GM23338 (cell line): ENCODE measurements at regions not wholly inside any gene's neighbourhood (a gene's known extent, or its start where the extent isn't known, plus 50 kb on each side); places are given as distances from the start of the nearest gene placed in this dataset.

Source experiments
- ATAC-seq: fragments of 200-7000 bp; cut with Tn5 transposase; 3 replicates; pipeline ENCODE4 v1.9.1; 2020
- DNase-seq: peaks from one replicate; pipeline ENCODE4 v3.0.0-alpha.2; 2015; ENCODE audit warnings: low spot score
- H2AFZ ChIP-seq: fragments of 200-600 bp; sonication (generic); 2 replicates; pipeline ENCODE4 v1.8.0; 2016; ENCODE audit warnings: antibody characterized with exemption, mild to moderate bottlenecking, moderate library complexity
- H3F3A ChIP-seq: fragments of 200-600 bp; sonication (generic); replicated peaks from 2 replicates; pipeline ENCODE4 v1.8.0; 2017; ENCODE audit warnings: antibody characterized with exemption, mixed run types, low read depth
- H3K27ac ChIP-seq: fragments of 200-600 bp; sonication (generic); 2 replicates; pipeline ENCODE4 v1.6.1; 2016; ENCODE audit warnings: low read depth
- H3K27me3 ChIP-seq: fragments of 200-600 bp; sonication (generic); 2 replicates; pipeline ENCODE4 v1.8.0; 2016; ENCODE audit warnings: mild to moderate bottlenecking, mixed run types, moderate library complexity; ENCODE audit not compliant: insufficient read depth
- H3K36me3 ChIP-seq: fragments of 200-600 bp; sonication (generic); 2 replicates; pipeline ENCODE4 v1.8.0; 2016; ENCODE audit warnings: mild to moderate bottlenecking; ENCODE audit not compliant: insufficient read depth
- H3K4me1 ChIP-seq: fragments of 200-600 bp; sonication (generic); 2 replicates; pipeline ENCODE4 v1.8.0; 2016; ENCODE audit warnings: mild to moderate bottlenecking, moderate library complexity; ENCODE audit not compliant: insufficient read depth
- H3K4me2 ChIP-seq: fragments of 200-600 bp; sonication (generic); 2 replicates; pipeline ENCODE4 v1.7.1; 2017; ENCODE audit warnings: mixed run types
- H3K4me3 ChIP-seq: fragments of 200-600 bp; sonication (generic); 2 replicates; pipeline ENCODE4 v1.6.1; 2016; ENCODE audit warnings: mixed run types
- H3K79me2 ChIP-seq: fragments of 200-600 bp; sonication (generic); replicated peaks from 2 replicates; pipeline ENCODE4 v1.8.0; 2017; ENCODE audit warnings: mild to moderate bottlenecking; ENCODE audit not compliant: insufficient read depth
- H3K9me2 ChIP-seq: fragments of 200-600 bp; sonication (generic); 2 replicates; pipeline ENCODE4 v1.8.0; 2017; ENCODE audit not compliant: insufficient read depth
- H4K20me1 ChIP-seq: fragments of 200-600 bp; sonication (generic); replicated peaks from 2 replicates; pipeline ENCODE4 v1.8.0; 2017; ENCODE audit warnings: mild to moderate bottlenecking; ENCODE audit not compliant: insufficient read depth
- H3K27ac Mint-ChIP-seq: 2 replicates; pipeline ENCODE4 v1.8.0; 2020; ENCODE audit warnings: inconsistent platforms, mild to moderate bottlenecking, moderate library complexity, mixed read lengths
- H3K27me3 Mint-ChIP-seq: 3 replicates; pipeline ENCODE4 v1.8.0; 2022; ENCODE audit warnings: low read depth, mild to moderate bottlenecking, moderate library complexity, mixed read lengths, inconsistent platforms; ENCODE audit not compliant: insufficient read depth, poor library complexity
- H3K36me3 Mint-ChIP-seq: 3 replicates; pipeline ENCODE4 v1.8.0; 2021; ENCODE audit warnings: low read depth, mild to moderate bottlenecking, inconsistent platforms, moderate library complexity, mixed read lengths
- H3K4me1 Mint-ChIP-seq: 3 replicates; pipeline ENCODE4 v1.8.0; 2020; ENCODE audit warnings: mild to moderate bottlenecking, inconsistent platforms, mixed read lengths
- H3K4me3 Mint-ChIP-seq: 3 replicates; pipeline ENCODE4 v1.8.0; 2021; ENCODE audit warnings: moderate library complexity, mild to moderate bottlenecking, inconsistent platforms, mixed read lengths
- H3K9me3 Mint-ChIP-seq: 3 replicates; pipeline ENCODE4 v1.8.0; 2020; ENCODE audit warnings: moderate library complexity, mild to moderate bottlenecking, inconsistent platforms, mixed read lengths
- CREB1 ChIP-seq: fragments of 250-450 bp; sonication (Bioruptor Pico); IDR thresholded peaks from 2 replicates; pipeline ENCODE4 v1.5.0; 2020; ENCODE audit warnings: low read depth, mild to moderate bottlenecking, moderate library complexity
- EZH2 ChIP-seq: fragments of 200-600 bp; sonication (generic); IDR thresholded peaks from one replicate; pipeline ENCODE4 v1.8.0; 2017; ENCODE audit warnings: antibody characterized with exemption, mild to moderate bottlenecking, low read depth; ENCODE audit not compliant: unreplicated experiment
- EZH2phosphoT487 ChIP-seq: fragments of 200-600 bp; sonication (generic); IDR thresholded peaks from one replicate; pipeline ENCODE4 v1.8.1; 2018; ENCODE audit warnings: antibody characterized with exemption; ENCODE audit not compliant: unreplicated experiment
- JUNB ChIP-seq: IDR thresholded peaks from one replicate; pipeline ENCODE4 v1.6.1; 2016; ENCODE audit warnings: antibody characterized with exemption; ENCODE audit not compliant: unreplicated experiment
- NANOG ChIP-seq: IDR thresholded peaks from 2 replicates; pipeline ENCODE4 v1.6.1; 2016; ENCODE audit warnings: antibody characterized with exemption, borderline replicate concordance
- POLR2AphosphoS5 ChIP-seq: IDR thresholded peaks from 2 replicates; pipeline ENCODE4 v1.6.1; 2016; ENCODE audit warnings: antibody characterized with exemption, low read depth
- STAT1 ChIP-seq: IDR thresholded peaks from one replicate; pipeline ENCODE4 v1.6.1; 2016; ENCODE audit warnings: antibody characterized with exemption; ENCODE audit not compliant: unreplicated experiment
- ZNF114 ChIP-seq: fragments of 250-450 bp; sonication (Bioruptor Pico); IDR thresholded peaks from 2 replicates; pipeline ENCODE4 v1.5.0; 2020; ENCODE audit warnings: mild to moderate bottlenecking, moderate library complexity
- ZNF331 ChIP-seq: fragments of 250-450 bp; sonication (Bioruptor Pico); IDR thresholded peaks from 2 replicates; pipeline ENCODE4 v1.5.0; 2020; ENCODE audit warnings: low read depth, mild to moderate bottlenecking, moderate library complexity
- TF ChIP-seq, protein P1 (sequence below): IDR thresholded peaks from 2 replicates; pipeline ENCODE4 v1.6.1; 2016; ENCODE audit warnings: antibody characterized with exemption
- TF ChIP-seq, protein P2 (sequence below): fragments of 250-450 bp; sonication (Bioruptor Pico); IDR thresholded peaks from 2 replicates; pipeline ENCODE4 v1.5.0; 2020; ENCODE audit warnings: mild to moderate bottlenecking, moderate library complexity
- TF ChIP-seq, protein P3 (sequence below), 2 experiments: fragments of 200-600 bp in 1 of 2; sonication (generic) in 1 of 2; conservative IDR thresholded peaks; 2 replicates each; pipeline versions ENCODE4 v1.5.1 to v1.6.1; 2016 to 2017; ENCODE audit warnings: antibody characterized with exemption in 2 of 2, low read depth in 2 of 2, mild to moderate bottlenecking in 2 of 2, moderate library complexity in 1 of 2
- TF ChIP-seq, protein P4 (sequence below): IDR thresholded peaks from one replicate; pipeline ENCODE4 v1.6.1; 2018; ENCODE audit warnings: antibody characterized with exemption; ENCODE audit not compliant: unreplicated experiment

DNA sequence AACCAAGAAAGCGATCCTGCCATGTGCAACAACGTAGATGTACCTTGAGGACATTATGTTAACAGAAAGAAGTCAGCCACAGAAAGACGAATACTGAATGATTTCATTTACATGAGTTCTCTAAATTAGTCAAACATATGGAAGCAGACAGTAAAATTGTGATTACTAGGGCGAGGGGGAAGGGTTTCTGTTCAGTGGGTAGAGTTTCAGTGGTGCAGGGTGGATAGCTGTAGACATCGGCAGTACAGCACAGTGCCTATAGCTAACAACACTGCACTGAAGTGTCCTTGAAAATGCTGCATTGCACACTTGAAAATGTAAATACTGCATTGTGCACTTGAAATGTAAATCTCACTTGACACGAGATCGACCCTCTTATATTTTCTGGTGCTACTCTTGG is 275.3 kb downstream of the GALR1 start:
- no peak for ATAC-seq
- Mint-ChIP-seq H3K4me1 (no peaks in the 10 kb centered on the region), H3K4me3 (no peak overlapping the region), H3K36me3 (peaks cover 5% of the 10 kb centered on the region; the same call in 2 of the 3 replicates), H3K27me3 (no peaks in the 10 kb centered on the region), H3K27ac (no peak overlapping the region), H3K9me3 (peaks cover 16% of the 10 kb centered on the region)
- Histone ChIP-seq H3K27me3 (no peaks in the 10 kb centered on the region), H3F3A (no peaks in the 10 kb centered on the region), H2AFZ (no peak overlapping the region), H3K4me2 (no peak overlapping the region), H4K20me1 (no peaks in the 10 kb centered on the region), H3K9me2 (no peaks in the 10 kb centered on the region), H3K36me3 (no peaks in the 10 kb centered on the region), H3K79me2 (no peaks in the 10 kb centered on the region), H3K27ac (no peak overlapping the region), H3K4me3 (no peak overlapping the region), H3K4me1 (no peaks in the 10 kb centered on the region)
- TF ChIP-seq, protein P1, sequence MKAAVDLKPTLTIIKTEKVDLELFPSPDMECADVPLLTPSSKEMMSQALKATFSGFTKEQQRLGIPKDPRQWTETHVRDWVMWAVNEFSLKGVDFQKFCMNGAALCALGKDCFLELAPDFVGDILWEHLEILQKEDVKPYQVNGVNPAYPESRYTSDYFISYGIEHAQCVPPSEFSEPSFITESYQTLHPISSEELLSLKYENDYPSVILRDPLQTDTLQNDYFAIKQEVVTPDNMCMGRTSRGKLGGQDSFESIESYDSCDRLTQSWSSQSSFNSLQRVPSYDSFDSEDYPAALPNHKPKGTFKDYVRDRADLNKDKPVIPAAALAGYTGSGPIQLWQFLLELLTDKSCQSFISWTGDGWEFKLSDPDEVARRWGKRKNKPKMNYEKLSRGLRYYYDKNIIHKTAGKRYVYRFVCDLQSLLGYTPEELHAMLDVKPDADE: no peak
- no peak for TF ChIP-seq ZNF331
- TF ChIP-seq NANOG: no peak
- no peak for TF ChIP-seq EZH2phosphoT487
- no peak for TF ChIP-seq EZH2
- TF ChIP-seq, protein P2, sequence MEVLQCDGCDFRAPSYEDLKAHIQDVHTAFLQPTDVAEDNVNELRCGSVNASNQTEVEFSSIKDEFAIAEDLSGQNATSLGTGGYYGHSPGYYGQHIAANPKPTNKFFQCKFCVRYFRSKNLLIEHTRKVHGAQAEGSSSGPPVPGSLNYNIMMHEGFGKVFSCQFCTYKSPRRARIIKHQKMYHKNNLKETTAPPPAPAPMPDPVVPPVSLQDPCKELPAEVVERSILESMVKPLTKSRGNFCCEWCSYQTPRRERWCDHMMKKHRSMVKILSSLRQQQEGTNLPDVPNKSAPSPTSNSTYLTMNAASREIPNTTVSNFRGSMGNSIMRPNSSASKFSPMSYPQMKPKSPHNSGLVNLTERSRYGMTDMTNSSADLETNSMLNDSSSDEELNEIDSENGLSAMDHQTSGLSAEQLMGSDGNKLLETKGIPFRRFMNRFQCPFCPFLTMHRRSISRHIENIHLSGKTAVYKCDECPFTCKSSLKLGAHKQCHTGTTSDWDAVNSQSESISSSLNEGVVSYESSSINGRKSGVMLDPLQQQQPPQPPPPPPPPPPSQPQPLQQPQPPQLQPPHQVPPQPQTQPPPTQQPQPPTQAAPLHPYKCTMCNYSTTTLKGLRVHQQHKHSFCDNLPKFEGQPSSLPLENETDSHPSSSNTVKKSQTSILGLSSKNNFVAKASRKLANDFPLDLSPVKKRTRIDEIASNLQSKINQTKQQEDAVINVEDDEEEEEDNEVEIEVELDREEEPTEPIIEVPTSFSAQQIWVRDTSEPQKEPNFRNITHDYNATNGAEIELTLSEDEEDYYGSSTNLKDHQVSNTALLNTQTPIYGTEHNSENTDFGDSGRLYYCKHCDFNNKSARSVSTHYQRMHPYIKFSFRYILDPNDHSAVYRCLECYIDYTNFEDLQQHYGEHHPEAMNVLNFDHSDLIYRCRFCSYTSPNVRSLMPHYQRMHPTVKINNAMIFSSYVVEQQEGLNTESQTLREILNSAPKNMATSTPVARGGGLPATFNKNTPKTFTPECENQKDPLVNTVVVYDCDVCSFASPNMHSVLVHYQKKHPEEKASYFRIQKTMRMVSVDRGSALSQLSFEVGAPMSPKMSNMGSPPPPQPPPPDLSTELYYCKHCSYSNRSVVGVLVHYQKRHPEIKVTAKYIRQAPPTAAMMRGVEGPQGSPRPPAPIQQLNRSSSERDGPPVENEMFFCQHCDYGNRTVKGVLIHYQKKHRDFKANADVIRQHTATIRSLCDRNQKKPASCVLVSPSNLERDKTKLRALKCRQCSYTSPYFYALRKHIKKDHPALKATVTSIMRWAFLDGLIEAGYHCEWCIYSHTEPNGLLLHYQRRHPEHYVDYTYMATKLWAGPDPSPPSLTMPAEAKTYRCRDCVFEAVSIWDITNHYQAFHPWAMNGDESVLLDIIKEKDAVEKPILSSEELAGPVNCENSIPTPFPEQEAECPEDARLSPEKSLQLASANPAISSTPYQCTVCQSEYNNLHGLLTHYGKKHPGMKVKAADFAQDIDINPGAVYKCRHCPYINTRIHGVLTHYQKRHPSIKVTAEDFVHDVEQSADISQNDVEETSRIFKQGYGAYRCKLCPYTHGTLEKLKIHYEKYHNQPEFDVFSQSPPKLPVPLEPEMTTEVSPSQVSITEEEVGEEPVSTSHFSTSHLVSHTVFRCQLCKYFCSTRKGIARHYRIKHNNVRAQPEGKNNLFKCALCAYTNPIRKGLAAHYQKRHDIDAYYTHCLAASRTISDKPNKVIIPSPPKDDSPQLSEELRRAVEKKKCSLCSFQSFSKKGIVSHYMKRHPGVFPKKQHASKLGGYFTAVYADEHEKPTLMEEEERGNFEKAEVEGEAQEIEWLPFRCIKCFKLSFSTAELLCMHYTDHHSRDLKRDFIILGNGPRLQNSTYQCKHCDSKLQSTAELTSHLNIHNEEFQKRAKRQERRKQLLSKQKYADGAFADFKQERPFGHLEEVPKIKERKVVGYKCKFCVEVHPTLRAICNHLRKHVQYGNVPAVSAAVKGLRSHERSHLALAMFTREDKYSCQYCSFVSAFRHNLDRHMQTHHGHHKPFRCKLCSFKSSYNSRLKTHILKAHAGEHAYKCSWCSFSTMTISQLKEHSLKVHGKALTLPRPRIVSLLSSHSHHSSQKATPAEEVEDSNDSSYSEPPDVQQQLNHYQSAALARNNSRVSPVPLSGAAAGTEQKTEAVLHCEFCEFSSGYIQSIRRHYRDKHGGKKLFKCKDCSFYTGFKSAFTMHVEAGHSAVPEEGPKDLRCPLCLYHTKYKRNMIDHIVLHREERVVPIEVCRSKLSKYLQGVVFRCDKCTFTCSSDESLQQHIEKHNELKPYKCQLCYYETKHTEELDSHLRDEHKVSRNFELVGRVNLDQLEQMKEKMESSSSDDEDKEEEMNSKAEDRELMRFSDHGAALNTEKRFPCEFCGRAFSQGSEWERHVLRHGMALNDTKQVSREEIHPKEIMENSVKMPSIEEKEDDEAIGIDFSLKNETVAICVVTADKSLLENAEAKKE: no peak
- no peak for TF ChIP-seq CREB1 (CRISPR knock-in tag)
- no peak for TF ChIP-seq POLR2AphosphoS5
- no peak for TF ChIP-seq ZNF114 (CRISPR knock-in tag)
- TF ChIP-seq JUNB: no peak
- no peak for TF ChIP-seq STAT1
- TF ChIP-seq, protein P3, sequence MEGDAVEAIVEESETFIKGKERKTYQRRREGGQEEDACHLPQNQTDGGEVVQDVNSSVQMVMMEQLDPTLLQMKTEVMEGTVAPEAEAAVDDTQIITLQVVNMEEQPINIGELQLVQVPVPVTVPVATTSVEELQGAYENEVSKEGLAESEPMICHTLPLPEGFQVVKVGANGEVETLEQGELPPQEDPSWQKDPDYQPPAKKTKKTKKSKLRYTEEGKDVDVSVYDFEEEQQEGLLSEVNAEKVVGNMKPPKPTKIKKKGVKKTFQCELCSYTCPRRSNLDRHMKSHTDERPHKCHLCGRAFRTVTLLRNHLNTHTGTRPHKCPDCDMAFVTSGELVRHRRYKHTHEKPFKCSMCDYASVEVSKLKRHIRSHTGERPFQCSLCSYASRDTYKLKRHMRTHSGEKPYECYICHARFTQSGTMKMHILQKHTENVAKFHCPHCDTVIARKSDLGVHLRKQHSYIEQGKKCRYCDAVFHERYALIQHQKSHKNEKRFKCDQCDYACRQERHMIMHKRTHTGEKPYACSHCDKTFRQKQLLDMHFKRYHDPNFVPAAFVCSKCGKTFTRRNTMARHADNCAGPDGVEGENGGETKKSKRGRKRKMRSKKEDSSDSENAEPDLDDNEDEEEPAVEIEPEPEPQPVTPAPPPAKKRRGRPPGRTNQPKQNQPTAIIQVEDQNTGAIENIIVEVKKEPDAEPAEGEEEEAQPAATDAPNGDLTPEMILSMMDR (conservative IDR thresholded peaks at IDR 0.05; ENCODE audit: low read depth in 2 of 2): no peak
- TF ChIP-seq, protein P4, sequence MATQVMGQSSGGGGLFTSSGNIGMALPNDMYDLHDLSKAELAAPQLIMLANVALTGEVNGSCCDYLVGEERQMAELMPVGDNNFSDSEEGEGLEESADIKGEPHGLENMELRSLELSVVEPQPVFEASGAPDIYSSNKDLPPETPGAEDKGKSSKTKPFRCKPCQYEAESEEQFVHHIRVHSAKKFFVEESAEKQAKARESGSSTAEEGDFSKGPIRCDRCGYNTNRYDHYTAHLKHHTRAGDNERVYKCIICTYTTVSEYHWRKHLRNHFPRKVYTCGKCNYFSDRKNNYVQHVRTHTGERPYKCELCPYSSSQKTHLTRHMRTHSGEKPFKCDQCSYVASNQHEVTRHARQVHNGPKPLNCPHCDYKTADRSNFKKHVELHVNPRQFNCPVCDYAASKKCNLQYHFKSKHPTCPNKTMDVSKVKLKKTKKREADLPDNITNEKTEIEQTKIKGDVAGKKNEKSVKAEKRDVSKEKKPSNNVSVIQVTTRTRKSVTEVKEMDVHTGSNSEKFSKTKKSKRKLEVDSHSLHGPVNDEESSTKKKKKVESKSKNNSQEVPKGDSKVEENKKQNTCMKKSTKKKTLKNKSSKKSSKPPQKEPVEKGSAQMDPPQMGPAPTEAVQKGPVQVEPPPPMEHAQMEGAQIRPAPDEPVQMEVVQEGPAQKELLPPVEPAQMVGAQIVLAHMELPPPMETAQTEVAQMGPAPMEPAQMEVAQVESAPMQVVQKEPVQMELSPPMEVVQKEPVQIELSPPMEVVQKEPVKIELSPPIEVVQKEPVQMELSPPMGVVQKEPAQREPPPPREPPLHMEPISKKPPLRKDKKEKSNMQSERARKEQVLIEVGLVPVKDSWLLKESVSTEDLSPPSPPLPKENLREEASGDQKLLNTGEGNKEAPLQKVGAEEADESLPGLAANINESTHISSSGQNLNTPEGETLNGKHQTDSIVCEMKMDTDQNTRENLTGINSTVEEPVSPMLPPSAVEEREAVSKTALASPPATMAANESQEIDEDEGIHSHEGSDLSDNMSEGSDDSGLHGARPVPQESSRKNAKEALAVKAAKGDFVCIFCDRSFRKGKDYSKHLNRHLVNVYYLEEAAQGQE: no peak
- DNase-seq: no peak
